ENCODE measurements at regions not wholly inside any gene's neighbourhood (a gene's known extent, or its start where the extent isn't known, plus 50 kb on each side); places are given as distances from the start of the nearest gene placed in this dataset.

DNA sequence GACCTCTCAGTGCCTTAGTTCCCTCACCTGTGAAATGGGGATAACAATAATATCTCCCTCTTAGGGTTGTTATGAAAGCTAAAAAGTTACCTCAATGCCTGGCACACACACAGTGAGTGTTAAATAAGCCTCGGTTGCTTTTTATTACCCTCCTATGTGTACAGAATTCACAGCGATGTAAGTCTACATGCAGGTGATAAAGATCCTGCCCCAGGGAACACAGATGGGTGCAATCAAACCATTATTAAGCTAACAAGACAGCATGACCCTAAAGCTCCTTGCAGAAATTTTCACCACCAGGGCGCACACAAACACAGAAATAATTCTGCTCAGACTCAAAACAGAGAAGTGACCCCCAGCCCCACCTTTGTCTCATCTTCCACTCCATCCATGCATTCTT, 261.9 kb downstream of the SNX10 start:
- H3K9me3 ChIP-seq (ENCODE audit: control insufficient read depth in 4 of 4, low read length in 3 of 4), result no peaks in the 10 kb centered on the region
- H3K27ac ChIP-seq (ENCODE audit: low read depth in 1 of 2, low read length in 2 of 2), result no peak overlapping the region
- no peaks in the 10 kb centered on the region for H3K36me3 ChIP-seq (ENCODE audit: control insufficient read depth in 4 of 4, insufficient read depth in 3 of 4, low read depth in 1 of 4, low read length in 3 of 4)
- WGBS, result 70% methylated on average over 3 of the region's 3 CpGs
- peaks cover 0 to 2% (median under 1%) of the 10 kb centered on the region in 4 donors for H3K27me3 ChIP-seq (ENCODE audit: control insufficient read depth in 4 of 4, insufficient read depth in 4 of 4, low read length in 3 of 4)
- no peaks in the 10 kb centered on the region for H3K4me1 ChIP-seq (ENCODE audit: control insufficient read depth in 4 of 4, insufficient read depth in 4 of 4, low read length in 3 of 4)
- DNase-seq (ENCODE audit: low spot score), result no peak
- H3K9ac ChIP-seq (ENCODE audit: low read depth in 1 of 2, low read length in 2 of 2), result no peak overlapping the region
- TF ChIP-seq JUND (IDR thresholded peaks at IDR 0.05), result no peak
- TF ChIP-seq EGR1 (IDR thresholded peaks at IDR 0.05; ENCODE audit: low read depth in 2 of 2), result no peak
- TF ChIP-seq HNF4A (conservative IDR thresholded peaks at IDR 0.05), result no peak
- TF ChIP-seq SP1 (IDR thresholded peaks at IDR 0.05), result no peak
- no peak for TF ChIP-seq FOXA1 (IDR thresholded peaks at IDR 0.05)
- TF ChIP-seq YY1 (IDR thresholded peaks at IDR 0.05), result no peak
- TF ChIP-seq, protein P1, sequence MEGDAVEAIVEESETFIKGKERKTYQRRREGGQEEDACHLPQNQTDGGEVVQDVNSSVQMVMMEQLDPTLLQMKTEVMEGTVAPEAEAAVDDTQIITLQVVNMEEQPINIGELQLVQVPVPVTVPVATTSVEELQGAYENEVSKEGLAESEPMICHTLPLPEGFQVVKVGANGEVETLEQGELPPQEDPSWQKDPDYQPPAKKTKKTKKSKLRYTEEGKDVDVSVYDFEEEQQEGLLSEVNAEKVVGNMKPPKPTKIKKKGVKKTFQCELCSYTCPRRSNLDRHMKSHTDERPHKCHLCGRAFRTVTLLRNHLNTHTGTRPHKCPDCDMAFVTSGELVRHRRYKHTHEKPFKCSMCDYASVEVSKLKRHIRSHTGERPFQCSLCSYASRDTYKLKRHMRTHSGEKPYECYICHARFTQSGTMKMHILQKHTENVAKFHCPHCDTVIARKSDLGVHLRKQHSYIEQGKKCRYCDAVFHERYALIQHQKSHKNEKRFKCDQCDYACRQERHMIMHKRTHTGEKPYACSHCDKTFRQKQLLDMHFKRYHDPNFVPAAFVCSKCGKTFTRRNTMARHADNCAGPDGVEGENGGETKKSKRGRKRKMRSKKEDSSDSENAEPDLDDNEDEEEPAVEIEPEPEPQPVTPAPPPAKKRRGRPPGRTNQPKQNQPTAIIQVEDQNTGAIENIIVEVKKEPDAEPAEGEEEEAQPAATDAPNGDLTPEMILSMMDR (IDR thresholded peaks at IDR 0.05; ENCODE audit: low read depth, low read length, missing input control), result no peak
- TF ChIP-seq GABPA (IDR thresholded peaks at IDR 0.05 in 1 of 2, conservative IDR thresholded peaks at IDR 0.05 in 1 of 2), result no peak
- TF ChIP-seq ATF3 (IDR thresholded peaks at IDR 0.05), result no peak
- TF ChIP-seq REST (IDR thresholded peaks at IDR 0.05), result no peak
- TF ChIP-seq FOXA2 (IDR thresholded peaks at IDR 0.05), result no peak
- no peak for TF ChIP-seq NR2F2 (IDR thresholded peaks at IDR 0.05)
- TF ChIP-seq TAF1 (conservative IDR thresholded peaks at IDR 0.05), result no peak
- TF ChIP-seq RXRA (IDR thresholded peaks at IDR 0.05), result no peak
- no peak overlapping the region for H3K4me3 ChIP-seq (ENCODE audit: low read depth in 1 of 3, low read length in 3 of 3)

DNA sequence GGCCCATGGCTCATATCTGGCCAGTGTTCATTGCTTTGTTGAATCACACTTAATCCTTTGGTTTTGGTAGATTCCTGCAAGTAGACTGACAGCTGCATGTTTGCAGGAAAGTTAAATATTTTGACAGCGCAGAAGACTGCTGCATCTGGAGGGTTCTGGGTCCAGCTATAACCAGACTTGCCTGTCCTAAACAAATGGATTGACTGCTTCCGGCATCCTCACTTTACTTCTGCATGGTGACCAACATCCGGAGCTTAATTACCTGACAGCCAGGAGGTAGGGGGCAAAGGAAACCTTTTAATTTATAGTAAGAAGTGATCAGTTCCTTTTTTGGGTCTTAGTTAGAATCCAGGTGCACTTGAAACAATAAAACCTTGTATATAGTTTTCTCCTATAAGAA, 263.3 kb downstream of the SNX10 start:
- DNase-seq (ENCODE audit: low spot score), result no peak
- H3K36me3 ChIP-seq (ENCODE audit: control insufficient read depth in 4 of 4, insufficient read depth in 3 of 4, low read depth in 1 of 4, low read length in 3 of 4), result no peaks in the 10 kb centered on the region
- H3K27me3 ChIP-seq (ENCODE audit: control insufficient read depth in 4 of 4, insufficient read depth in 4 of 4, low read length in 3 of 4), result peaks cover 0 to 2% (median under 1%) of the 10 kb centered on the region in 4 donors
- H3K9me3 ChIP-seq (ENCODE audit: control insufficient read depth in 4 of 4, low read length in 3 of 4), result no peaks in the 10 kb centered on the region
- H3K9ac ChIP-seq (ENCODE audit: low read depth in 1 of 2, low read length in 2 of 2), result no peak overlapping the region
- no peak overlapping the region for H3K27ac ChIP-seq (ENCODE audit: low read depth in 1 of 2, low read length in 2 of 2)
- no peak for TF ChIP-seq RAD21 (IDR thresholded peaks at IDR 0.05)
- TF ChIP-seq ZBTB33 (IDR thresholded peaks at IDR 0.05), result no peak
- no peak for TF ChIP-seq HNF4G (IDR thresholded peaks at IDR 0.05)
- TF ChIP-seq, protein P1 (IDR thresholded peaks at IDR 0.05; ENCODE audit: low read depth, low read length, missing input control), result no peak
- no peak for TF ChIP-seq REST (IDR thresholded peaks at IDR 0.05)
- TF ChIP-seq NR2F2 (IDR thresholded peaks at IDR 0.05), result no peak
- TF ChIP-seq EGR1 (IDR thresholded peaks at IDR 0.05; ENCODE audit: low read depth in 2 of 2), result no peak
- no peak for TF ChIP-seq ATF3 (IDR thresholded peaks at IDR 0.05)
- TF ChIP-seq JUND (IDR thresholded peaks at IDR 0.05), result no peak
- TF ChIP-seq TAF1 (conservative IDR thresholded peaks at IDR 0.05), result no peak
- TF ChIP-seq FOXA1 (IDR thresholded peaks at IDR 0.05), result no peak
- H3K4me1 ChIP-seq (ENCODE audit: control insufficient read depth in 4 of 4, insufficient read depth in 4 of 4, low read length in 3 of 4), result no peaks in the 10 kb centered on the region
- WGBS, result 75% methylated on average over 3 of the region's 3 CpGs
- H3K4me3 ChIP-seq (ENCODE audit: low read depth in 1 of 3, low read length in 3 of 3), result no peak overlapping the region
